BLaER1 (cell line): ENCODE measurements at regions not wholly inside any gene's neighbourhood (a gene's known extent, or its start where the extent isn't known, plus 50 kb on each side); places are given as distances from the start of the nearest gene placed in this dataset.
"Not testable (repeated sequence)": the region's sequence is repeated elsewhere in the genome, so short reads cannot be mapped to it uniquely, and the experiment has no call there.

Experiments
- H3K27ac ChIP-seq: shearing (Covaris generic); formaldehyde crosslinking; 2 replicates; pipeline ENCODE4 v1.8.1; 2022
- H3K27me3 ChIP-seq: shearing (Covaris generic); formaldehyde crosslinking; 2 replicates; pipeline ENCODE4 v1.8.1; 2022
- H3K36me3 ChIP-seq: shearing (Covaris generic); formaldehyde crosslinking; 2 replicates; pipeline ENCODE4 v1.8.1; 2022
- H3K4me1 ChIP-seq: shearing (Covaris generic); formaldehyde crosslinking; 2 replicates; pipeline ENCODE4 v1.8.1; 2022
- H3K4me2 ChIP-seq: shearing (Covaris generic); formaldehyde crosslinking; 2 replicates; pipeline ENCODE4 v1.8.1; 2022
- H3K4me3 ChIP-seq: shearing (Covaris generic); formaldehyde crosslinking; 2 replicates; pipeline ENCODE4 v1.8.1; 2022
- H3K9ac ChIP-seq: shearing (Covaris generic); formaldehyde crosslinking; 2 replicates; pipeline ENCODE4 v1.8.1; 2022
- H3K9me3 ChIP-seq: shearing (Covaris generic); formaldehyde crosslinking; 2 replicates; pipeline ENCODE4 v1.8.1; 2022
- H4K20me1 ChIP-seq: shearing (Covaris generic); formaldehyde crosslinking; 2 replicates; pipeline ENCODE4 v1.8.1; 2022
- Cebpa-rat ChIP-seq: shearing (Covaris generic); IDR thresholded peaks from 2 replicates; pipeline ENCODE4 v1.8.1; 2022

GRCh38 chr6:9708600-9708999, 706.3 kb downstream of the TFAP2A start:
- H3K4me2 ChIP-seq: no peak overlapping the region
- no peaks in the 10 kb centered on the region for H4K20me1 ChIP-seq
- H3K27me3 ChIP-seq: no peaks in the 10 kb centered on the region

GRCh38 chr6:9704989-9705388, 709.9 kb downstream of the TFAP2A start:
- H3K4me2 ChIP-seq: no peak overlapping the region
- no peak overlapping the region for H3K27ac ChIP-seq
- H3K36me3 ChIP-seq: no peaks in the 10 kb centered on the region
- no peaks in the 10 kb centered on the region for H3K4me1 ChIP-seq
- H4K20me1 ChIP-seq: no peaks in the 10 kb centered on the region
- H3K4me3 ChIP-seq: no peak overlapping the region
- H3K9ac ChIP-seq: no peak overlapping the region
- TF ChIP-seq Cebpa-rat: no peak
- no peaks in the 10 kb centered on the region for H3K9me3 ChIP-seq
- H3K27me3 ChIP-seq: no peaks in the 10 kb centered on the region

More at GRCh38 chr6:9708600-9708999, 706.3 kb downstream of the TFAP2A start:
- Histone ChIP-seq H3K27ac (no peak overlapping the region), H3K9ac (no peak overlapping the region), H3K4me3 (no peak overlapping the region), H3K9me3 (no peaks in the 10 kb centered on the region), H3K36me3 (no peaks in the 10 kb centered on the region), H3K4me1 (no peaks in the 10 kb centered on the region)
- TF ChIP-seq Cebpa-rat: no peak

- TF ChIP-seq Cebpa-rat: no peak
- no peaks in the 10 kb centered on the region for H3K27me3 ChIP-seq
- no peaks in the 10 kb centered on the region for H3K9me3 ChIP-seq
- H4K20me1 ChIP-seq: no peaks in the 10 kb centered on the region
- no peak overlapping the region for H3K4me2 ChIP-seq
- H3K27ac ChIP-seq: no peak overlapping the region
- H3K4me3 ChIP-seq: no peak overlapping the region
- no peaks in the 10 kb centered on the region for H3K4me1 ChIP-seq
- no peak overlapping the region for H3K9ac ChIP-seq
- H3K36me3 ChIP-seq: no peaks in the 10 kb centered on the region
Observed at GRCh38 chr6:9702914-9703313, 712.0 kb downstream of the TFAP2A start.

- Histone ChIP-seq H3K9me3 (no peaks in the 10 kb centered on the region), H3K27ac (no peak overlapping the region), H3K4me1 (no peaks in the 10 kb centered on the region), H3K9ac (no peak overlapping the region), H3K4me2 (no peak overlapping the region), H4K20me1 (no peaks in the 10 kb centered on the region), H3K36me3 (no peaks in the 10 kb centered on the region), H3K4me3 (no peak overlapping the region), H3K27me3 (no peaks in the 10 kb centered on the region)
- TF ChIP-seq Cebpa-rat: no peak
Observed at GRCh38 chr6:9699888-9700287, 715.0 kb downstream of the TFAP2A start.

GRCh38 chr6:9697263-9697931, 717.5 kb downstream of the TFAP2A start:
- Histone ChIP-seq H3K36me3 (no peaks in the 10 kb centered on the region), H3K4me2 (no peak overlapping the region), H3K9ac (no peak overlapping the region), H4K20me1 (no peaks in the 10 kb centered on the region), H3K27ac (no peak overlapping the region), H3K4me3 (no peak overlapping the region), H3K4me1 (no peaks in the 10 kb centered on the region), H3K9me3 (no peaks in the 10 kb centered on the region), H3K27me3 (no peaks in the 10 kb centered on the region)
- TF ChIP-seq Cebpa-rat: no peak

GRCh38 chr6:9690388-9690787, 724.5 kb downstream of the TFAP2A start:
- Histone ChIP-seq H4K20me1 (no peaks in the 10 kb centered on the region), H3K9me3 (no peaks in the 10 kb centered on the region), H3K27ac (no peak overlapping the region), H3K4me2 (no peak overlapping the region), H3K27me3 (no peaks in the 10 kb centered on the region), H3K4me1 (no peaks in the 10 kb centered on the region), H3K4me3 (no peak overlapping the region), H3K36me3 (no peaks in the 10 kb centered on the region), H3K9ac (no peak overlapping the region)
- TF ChIP-seq Cebpa-rat: no peak

- not testable (repeated sequence) for H3K36me3 ChIP-seq, H3K27me3 ChIP-seq, H4K20me1 ChIP-seq
Observed at GRCh38 chr6:9680727-9681126, 734.1 kb downstream of the TFAP2A start.

GRCh38 chr6:9675122-9675521, 739.8 kb downstream of the TFAP2A start:
- Histone ChIP-seq H3K27ac (no peak overlapping the region), H3K9me3 (no peaks in the 10 kb centered on the region), H3K4me3 (no peak overlapping the region), H3K27me3 (no peaks in the 10 kb centered on the region), H3K9ac (no peak overlapping the region), H3K4me1 (no peaks in the 10 kb centered on the region), H4K20me1 (no peaks in the 10 kb centered on the region), H3K4me2 (no peak overlapping the region), H3K36me3 (no peaks in the 10 kb centered on the region)
- TF ChIP-seq Cebpa-rat: no peak

More at GRCh38 chr6:9680727-9681126, 734.1 kb downstream of the TFAP2A start:
- not testable (repeated sequence) for H3K4me2 ChIP-seq, H3K9ac ChIP-seq, H3K27ac ChIP-seq, H3K4me3 ChIP-seq, H3K9me3 ChIP-seq, H3K4me1 ChIP-seq

GRCh38 chr6:9659848-9660247, 755.0 kb downstream of the TFAP2A start:
- Histone ChIP-seq H3K4me3 (no peak overlapping the region), H3K36me3 (no peaks in the 10 kb centered on the region), H3K4me2 (peak overlapping the region; percentile 30; the same call in 1 of the 2 replicates), H4K20me1 (no peaks in the 10 kb centered on the region), H3K9ac (no peak overlapping the region), H3K4me1 (peaks cover 9% of the 10 kb centered on the region), H3K27me3 (no peaks in the 10 kb centered on the region), H3K27ac (no peak overlapping the region), H3K9me3 (no peaks in the 10 kb centered on the region)
- TF ChIP-seq Cebpa-rat: no peak

- Histone ChIP-seq H3K9ac (no peak overlapping the region), H3K27me3 (no peaks in the 10 kb centered on the region), H3K4me3 (no peak overlapping the region), H3K9me3 (peaks cover 3% of the 10 kb centered on the region), H4K20me1 (no peaks in the 10 kb centered on the region), H3K36me3 (no peaks in the 10 kb centered on the region), H3K27ac (no peak overlapping the region), H3K4me1 (peaks cover 9% of the 10 kb centered on the region), H3K4me2 (no peak overlapping the region)
- no peak for TF ChIP-seq Cebpa-rat
Observed at GRCh38 chr6:9657994-9658393, 756.9 kb downstream of the TFAP2A start.

- no peaks in the 10 kb centered on the region for H3K4me1 ChIP-seq
- H3K27me3 ChIP-seq: no peaks in the 10 kb centered on the region
- H3K27ac ChIP-seq: no peak overlapping the region
- H4K20me1 ChIP-seq: no peaks in the 10 kb centered on the region
- H3K4me3 ChIP-seq: no peak overlapping the region
- no peaks in the 10 kb centered on the region for H3K9me3 ChIP-seq
- no peak overlapping the region for H3K9ac ChIP-seq
- TF ChIP-seq Cebpa-rat: no peak
- H3K4me2 ChIP-seq: no peak overlapping the region
- H3K36me3 ChIP-seq: no peaks in the 10 kb centered on the region
Observed at GRCh38 chr6:9647599-9647998, 767.3 kb downstream of the TFAP2A start.
